ENCODE measurements at regions not wholly inside any gene's neighbourhood (a gene's known extent, or its start where the extent isn't known, plus 50 kb on each side); places are given as distances from the start of the nearest gene placed in this dataset.
"Not testable (repeated sequence)": the region's sequence is repeated elsewhere in the genome, so short reads cannot be mapped to it uniquely, and the experiment has no call there.

GRCh38 chr17:6373599-6373998 lies 61.3 kb downstream of the AIPL1 start:
- not testable (repeated sequence) for DNase-seq (ENCODE audit: low spot score)

GRCh38 chr17:6366221-6366666 lies 68.7 kb downstream of the AIPL1 start:
- DNase-seq (ENCODE audit: low spot score): no peak

GRCh38 chr17:6365200-6365943 lies 69.5 kb downstream of the AIPL1 start:
- no peak for DNase-seq (ENCODE audit: low spot score)

- no peak for DNase-seq (ENCODE audit: low spot score)
Measured at GRCh38 chr17:6361733-6362132, 73.2 kb downstream of the AIPL1 start.

DNA sequence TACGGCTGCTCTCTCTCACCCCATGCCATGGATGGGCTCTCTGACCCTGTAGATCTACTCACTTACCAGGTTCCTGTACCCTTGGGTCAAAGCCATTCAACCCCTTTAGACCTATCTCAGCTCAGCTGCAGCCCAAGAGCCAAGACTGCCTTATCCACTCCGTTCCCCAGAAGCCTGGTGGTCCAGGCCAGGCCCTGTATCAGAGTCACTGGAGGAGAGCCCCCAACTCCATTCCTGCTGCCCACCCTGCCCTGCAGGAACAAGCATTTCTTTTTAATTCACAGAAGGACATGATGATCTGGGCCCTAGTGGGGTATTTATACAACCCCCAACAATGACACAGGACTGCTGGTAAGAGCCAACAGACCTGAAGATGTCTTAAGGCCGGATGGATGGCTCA lies 76.8 kb downstream of the AIPL1 start:
- no peak for DNase-seq (ENCODE audit: low spot score)

DNA sequence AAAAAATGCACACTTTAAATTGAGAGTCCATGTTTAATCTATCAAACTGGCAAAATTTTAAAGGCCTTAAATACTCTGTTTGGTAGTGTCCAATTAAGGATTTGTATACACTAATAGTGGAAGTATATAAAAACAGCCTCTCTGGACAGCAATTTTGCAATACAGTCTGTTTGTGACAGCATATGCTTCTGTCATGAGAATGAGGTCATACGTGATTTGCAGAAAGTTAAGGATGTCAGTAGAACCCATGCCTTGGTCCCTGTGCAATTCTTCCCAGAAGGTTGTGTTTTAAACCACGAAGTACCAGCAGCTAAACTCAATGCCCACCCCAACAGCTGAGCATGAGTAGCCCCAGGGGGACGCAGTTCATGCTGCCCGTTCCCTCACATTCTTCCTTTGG lies 78.4 kb downstream of the AIPL1 start:
- no peak for DNase-seq (ENCODE audit: low spot score)

DNA sequence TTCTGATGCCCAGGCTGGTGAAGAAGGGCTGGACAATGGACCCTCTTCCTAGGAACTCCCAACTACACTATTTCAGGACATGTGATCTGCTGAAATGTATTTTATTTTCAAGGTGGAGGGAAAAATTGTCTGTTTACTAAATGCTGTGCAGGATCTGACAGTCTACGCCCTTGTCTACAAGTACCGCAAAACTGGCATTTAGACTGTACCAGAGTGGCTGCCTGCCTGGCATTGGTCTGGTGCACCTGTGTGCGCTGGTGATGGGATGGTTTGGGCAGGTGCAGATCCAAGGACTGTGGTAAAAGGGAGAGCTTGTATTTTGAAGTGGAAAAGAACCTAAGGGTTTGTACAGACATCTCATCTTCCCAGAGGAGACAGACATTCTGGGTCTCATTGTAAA lies 79.7 kb downstream of the AIPL1 start:
- DNase-seq (ENCODE audit: low spot score): no peak

DNA sequence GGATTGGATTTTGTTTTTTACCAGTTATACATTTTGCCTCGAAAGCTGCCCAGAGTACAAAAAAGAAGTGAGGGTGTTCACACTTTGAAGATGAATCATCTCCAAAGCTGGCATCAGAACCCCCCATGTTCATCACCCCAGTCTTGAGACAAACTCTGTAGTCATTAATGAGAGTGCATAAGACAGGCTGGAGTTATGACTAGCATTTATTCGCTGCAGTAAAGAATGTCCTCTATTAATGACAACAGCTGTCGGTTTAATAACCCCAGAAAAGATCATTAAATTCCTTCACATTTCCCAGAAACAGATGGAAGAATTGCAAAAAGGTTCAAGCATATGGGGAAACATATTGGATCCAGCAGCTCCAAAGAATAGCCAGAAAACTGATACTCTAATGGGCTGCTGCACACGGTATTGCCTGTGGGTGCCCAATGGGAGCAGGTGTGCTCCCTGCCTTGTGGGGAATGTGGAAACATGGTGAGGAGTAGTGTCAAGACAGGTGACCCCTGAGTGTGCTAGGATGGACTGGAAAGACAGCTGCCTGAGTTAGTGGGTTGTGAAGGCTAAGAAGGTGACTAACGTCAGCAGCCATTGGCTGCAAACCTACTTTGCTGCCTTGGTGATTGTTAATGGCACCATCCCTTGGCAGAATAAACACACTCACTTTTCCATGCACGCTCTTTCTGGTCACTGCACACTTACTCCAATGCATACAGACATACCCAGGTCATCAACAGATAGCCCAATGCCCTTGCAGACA lies 81.9 kb downstream of the AIPL1 start:
- no peak for DNase-seq (ENCODE audit: low spot score)

GRCh38 chr17:6352016-6352415 lies 82.9 kb downstream of the AIPL1 start:
- DNase-seq (ENCODE audit: low spot score): no peak

DNA sequence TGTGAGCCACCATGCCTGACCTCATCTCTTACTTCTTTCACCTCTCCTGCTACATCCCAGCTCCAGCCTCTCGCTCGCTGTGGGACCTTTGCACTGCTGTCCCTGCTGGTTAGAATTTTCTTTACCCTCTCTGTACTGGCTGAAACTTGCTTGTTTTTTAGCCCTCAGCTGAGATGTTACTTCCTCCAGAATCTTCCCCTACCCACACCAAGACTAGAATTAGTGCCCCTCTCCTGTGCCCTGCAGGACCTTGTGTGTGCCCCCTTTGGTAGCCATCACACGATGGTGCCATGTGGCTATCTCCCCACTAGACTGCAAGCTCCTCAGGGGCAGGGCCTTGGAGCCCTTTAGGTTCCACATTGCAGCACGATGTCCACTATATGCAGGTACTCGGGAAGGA lies 84.1 kb downstream of the AIPL1 start:
- DNase-seq (ENCODE audit: low spot score): no peak

DNA sequence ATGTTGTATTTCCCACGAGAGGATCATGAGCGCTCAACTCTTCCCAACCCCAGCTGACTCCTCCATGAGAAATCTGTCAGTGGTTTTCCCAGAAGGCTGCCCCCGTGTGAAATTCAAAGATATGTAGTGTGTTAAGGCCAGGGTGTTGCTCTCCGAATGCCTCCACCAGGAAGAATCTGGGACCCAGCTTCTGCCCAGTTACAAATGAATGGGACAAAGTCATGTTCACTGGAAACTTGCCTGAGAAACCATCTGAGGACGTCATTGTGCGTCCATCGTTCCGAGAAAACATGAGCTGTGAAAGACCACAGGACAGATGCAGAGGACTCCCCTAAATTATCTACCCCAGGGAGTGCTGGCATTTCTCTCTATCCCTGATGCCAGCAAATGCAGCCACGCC lies 86.0 kb downstream of the AIPL1 start:
- no peak for DNase-seq (ENCODE audit: low spot score)

DNA sequence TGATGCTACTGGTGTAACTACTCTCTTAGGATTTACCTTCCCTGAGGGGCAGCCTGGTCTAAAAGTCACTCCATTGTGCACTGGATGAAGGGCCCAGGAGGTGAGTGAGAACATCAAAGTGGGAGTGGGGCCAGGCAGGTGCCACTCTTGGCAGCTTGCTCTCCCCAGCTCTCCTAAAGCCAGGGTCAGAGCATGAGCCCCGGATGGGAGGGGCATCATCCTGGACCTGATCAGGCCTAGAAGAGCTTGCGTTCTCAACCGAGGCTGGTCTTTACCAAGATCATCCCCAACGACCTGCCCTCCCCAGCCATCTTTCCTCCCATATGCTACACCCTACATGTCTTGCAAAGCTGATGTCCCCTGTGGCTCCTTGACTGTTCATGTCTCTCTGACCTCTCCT lies 87.1 kb downstream of the AIPL1 start:
- DNase-seq (ENCODE audit: low spot score): no peak

GRCh38 chr17:6346986-6347385 lies 87.9 kb downstream of the AIPL1 start:
- DNase-seq (ENCODE audit: low spot score): no peak

GRCh38 chr17:6346156-6346786 lies 88.7 kb downstream of the AIPL1 start:
- no peak for DNase-seq (ENCODE audit: low spot score)

DNA sequence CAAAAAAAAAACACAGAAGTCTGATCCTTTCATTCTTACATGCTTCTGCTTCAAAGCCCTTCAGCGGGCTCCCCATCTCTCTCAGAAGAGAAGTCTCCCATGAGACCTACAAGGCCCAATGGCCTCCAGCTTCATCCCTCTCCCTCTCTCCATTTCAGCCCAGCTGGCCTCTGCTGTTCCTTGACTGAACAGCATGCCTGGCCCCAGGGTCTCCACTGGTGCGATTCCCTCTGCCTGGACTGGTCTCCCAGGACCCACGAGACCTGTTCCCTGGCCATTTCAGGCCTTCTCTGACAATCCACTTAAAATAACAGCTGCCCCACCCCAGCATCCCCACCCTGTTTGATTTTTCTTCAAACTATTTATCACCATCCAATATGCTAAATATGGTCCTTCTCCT lies 91.2 kb downstream of the AIPL1 start:
- DNase-seq (ENCODE audit: low spot score): no peak

DNA sequence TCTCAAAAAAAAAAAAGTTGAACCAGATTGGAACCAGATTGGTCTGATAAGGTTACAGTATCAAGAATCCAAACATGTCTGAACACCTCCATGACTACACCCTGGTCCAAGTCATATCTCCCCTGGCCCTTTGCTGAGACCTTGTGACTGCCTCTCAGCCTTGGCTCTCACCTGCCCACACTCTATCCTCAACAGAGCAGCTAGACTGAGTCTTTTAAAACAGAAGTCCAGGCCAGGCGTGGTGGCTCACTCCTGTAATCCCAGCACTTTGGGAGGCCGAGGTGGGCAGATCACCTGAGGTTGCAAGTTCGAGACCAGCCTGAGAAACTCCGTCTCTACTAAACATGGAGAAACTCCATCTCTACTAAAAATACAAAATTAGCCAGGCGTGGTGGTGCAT lies 91.7 kb downstream of the AIPL1 start:
- DNase-seq (ENCODE audit: low spot score): no peak

DNA sequence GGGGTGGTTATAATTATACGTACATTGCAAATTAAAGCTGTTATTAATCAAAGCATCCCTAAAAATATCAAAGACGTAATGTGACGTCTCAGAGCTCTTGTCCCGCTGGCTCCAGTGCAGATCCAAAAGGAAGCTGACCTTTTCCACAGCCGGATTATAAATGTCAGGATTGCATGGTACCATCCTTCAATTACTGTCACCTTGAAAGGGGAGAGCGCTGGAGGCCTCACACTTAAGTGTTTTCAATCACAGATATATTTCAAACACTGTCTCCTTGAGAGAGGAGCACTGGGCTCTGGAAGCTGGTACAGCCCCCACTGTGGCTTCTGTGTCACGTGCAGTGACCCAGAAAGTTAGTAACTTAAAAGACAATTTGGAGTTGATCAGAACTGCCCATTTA lies 94.2 kb downstream of the AIPL1 start:
- no peak for DNase-seq (ENCODE audit: low spot score)

- DNase-seq (ENCODE audit: low spot score): no peak
Measured at GRCh38 chr17:6334386-6334785, 100.5 kb downstream of the AIPL1 start.

DNA sequence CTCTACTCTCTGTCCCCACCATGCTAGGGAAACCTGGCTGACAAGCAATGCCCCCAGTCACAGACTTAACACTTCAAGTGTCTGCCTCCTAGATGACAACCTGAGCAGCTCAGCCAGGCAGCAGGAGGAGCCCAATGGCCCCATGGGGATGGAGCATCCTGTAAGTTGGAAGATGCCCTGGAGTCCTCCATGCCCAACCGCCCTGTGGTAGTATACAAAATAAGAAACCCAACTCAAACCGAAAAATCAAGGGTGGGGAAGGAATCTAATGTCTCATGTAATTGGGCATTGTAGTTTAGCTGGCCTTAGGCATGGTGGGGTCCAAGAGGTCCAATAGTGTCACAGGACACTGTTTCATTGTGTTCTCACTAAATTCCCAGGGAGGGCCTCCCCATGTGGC lies 104.0 kb downstream of the AIPL1 start:
- no peak for DNase-seq (ENCODE audit: low spot score)

- no peak for DNase-seq (ENCODE audit: low spot score)
Measured at GRCh38 chr17:6328279-6328678, 106.6 kb downstream of the AIPL1 start.

DNA sequence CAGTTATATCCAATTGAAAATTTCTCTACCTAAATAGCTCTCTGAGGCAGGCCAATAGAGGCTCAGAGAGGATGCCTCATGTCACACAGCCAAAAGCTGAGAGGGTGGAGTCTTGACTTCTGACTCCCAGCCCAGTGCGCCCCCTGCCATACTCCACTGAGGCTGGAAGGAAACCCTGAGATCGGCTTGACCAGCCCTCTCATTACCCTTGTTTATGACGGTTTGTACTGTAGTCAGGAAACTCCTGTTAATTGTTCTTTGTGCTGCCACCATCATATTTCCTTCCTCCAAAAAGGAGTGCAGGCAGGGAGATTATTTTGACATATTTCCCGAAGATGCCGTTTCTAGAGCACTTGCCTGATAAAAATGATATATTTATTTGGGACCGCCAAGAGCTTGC lies 107.9 kb downstream of the AIPL1 start:
- no peak for DNase-seq (ENCODE audit: low spot score)

DNA sequence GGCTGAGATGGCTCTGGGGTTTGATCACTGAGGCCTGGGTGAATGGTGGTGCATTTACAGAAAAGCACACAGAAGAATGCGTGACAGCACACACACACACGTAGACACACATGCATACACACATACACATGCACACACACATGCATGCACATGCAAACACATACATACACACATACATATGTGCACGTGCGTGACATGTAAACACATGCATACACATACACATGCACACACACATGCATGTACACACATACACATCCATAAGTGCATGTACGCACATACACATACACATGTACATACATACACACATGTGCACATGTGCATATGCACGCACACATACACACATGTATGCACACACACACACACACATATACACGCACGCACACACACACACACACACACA lies 108.4 kb downstream of the AIPL1 start:
- no peak for DNase-seq (ENCODE audit: low spot score)

- no peak for DNase-seq (ENCODE audit: low spot score)
Measured at GRCh38 chr17:6325741-6326140, 109.2 kb downstream of the AIPL1 start.
